Retinal pigment epithelial cell (primary cell): ENCODE measurements at regions not wholly inside any gene's neighbourhood (a gene's known extent, or its start where the extent isn't known, plus 50 kb on each side); places are given as distances from the start of the nearest gene placed in this dataset.

Source experiments
- DNase-seq: peaks from one replicate; pipeline ENCODE4 v3.0.0-alpha.2; 2010; ENCODE audit warnings: low read depth
- H3K4me3 ChIP-seq: 2 replicates; pipeline ENCODE4 v1.5.1; 2011; ENCODE audit warnings: mild to moderate bottlenecking, low read length, control low read depth, moderate library complexity
- CTCF ChIP-seq: conservative IDR thresholded peaks from 2 replicates; pipeline ENCODE4 v1.5.1; 2011; ENCODE audit warnings: low read depth, low read length, control low read depth, inconsistent platforms

- no peak overlapping the region for H3K4me3 ChIP-seq
- no peak for DNase-seq
- TF ChIP-seq CTCF, result no peak
These were observed 141.5 kb upstream of the ERCC6L2 start for GRCh38 chr9:95733741-95734666.

GRCh38 chr9:95732802-95733688 is 142.4 kb upstream of the ERCC6L2 start:
- no peak for DNase-seq
- TF ChIP-seq CTCF, result no peak
- H3K4me3 ChIP-seq, result no peak overlapping the region

- DNase-seq, result no peak
- no peak overlapping the region for H3K4me3 ChIP-seq
- no peak for TF ChIP-seq CTCF
These were observed 143.6 kb upstream of the ERCC6L2 start for GRCh38 chr9:95731876-95732275.

- no peak for DNase-seq
- H3K4me3 ChIP-seq, result no peak overlapping the region
- TF ChIP-seq CTCF, result no peak
These were observed 145.7 kb upstream of the ERCC6L2 start for GRCh38 chr9:95729669-95730368.

- TF ChIP-seq CTCF, result no peak
- no peak for DNase-seq
- H3K4me3 ChIP-seq, result no peak overlapping the region
These were observed 146.4 kb upstream of the ERCC6L2 start for GRCh38 chr9:95729046-95729445.

GRCh38 chr9:95727947-95728520 is 147.5 kb upstream of the ERCC6L2 start:
- no peak overlapping the region for H3K4me3 ChIP-seq
- no peak for TF ChIP-seq CTCF
- DNase-seq, result peak; percentile 34
